Ascending aorta (tissue), 2 donors: ENCODE measurements at regions not wholly inside any gene's neighbourhood (a gene's known extent, or its start where the extent isn't known, plus 50 kb on each side); places are given as distances from the start of the nearest gene placed in this dataset.

Experiments used
- DNase-seq, 2 donors: peaks; one replicate each; pipeline ENCODE4 v3.0.0-alpha.2; 2019; ENCODE audit warnings: low spot score in 2 of 2
- H3K27ac ChIP-seq, 2 donors: fragments of 200-600 bp; sonication (generic); one replicate each; pipeline ENCODE4 v1.5.1; 2016 to 2017; ENCODE audit warnings: mild to moderate bottlenecking in 1 of 2
- H3K27me3 ChIP-seq: fragments of 200-600 bp; sonication (generic); one replicate; pipeline ENCODE4 v1.5.1; 2017
- H3K36me3 ChIP-seq, 2 donors: fragments of 200-600 bp; sonication (generic); one replicate each; pipeline ENCODE4 v1.5.1; 2016
- H3K4me1 ChIP-seq, 2 donors: fragments of 200-600 bp; sonication (generic); one replicate each; pipeline ENCODE4 v1.5.1; 2016 to 2017; ENCODE audit warnings: mild to moderate bottlenecking in 1 of 2
- H3K4me3 ChIP-seq, 2 donors: fragments of 200-600 bp; sonication (generic); one replicate each; pipeline ENCODE4 v1.5.1; 2016 to 2017; ENCODE audit warnings: mild to moderate bottlenecking in 1 of 2
- H3K9me3 ChIP-seq, 2 donors: fragments of 200-600 bp; sonication (generic); one replicate each; pipeline ENCODE4 v1.5.1; 2016
- intact Hi-C: fragments of 100-400 bp; cut with DNase I; formaldehyde crosslinking; loops from one replicate; pipeline ENCODE4 v1.15.1; 2023
- TF ChIP-seq, protein P1 (sequence below), 3 experiments: fragments of 200-600 bp in 2 of 3; fragments of 450-650 bp in 1 of 3; sonication (generic) in 2 of 3; IDR thresholded peaks; one replicate each; pipeline ENCODE4 v1.5.1; 2016 to 2019; ENCODE audit warnings: antibody characterized with exemption in 3 of 3, mild to moderate bottlenecking in 1 of 3, moderate library complexity in 1 of 3

DNA sequence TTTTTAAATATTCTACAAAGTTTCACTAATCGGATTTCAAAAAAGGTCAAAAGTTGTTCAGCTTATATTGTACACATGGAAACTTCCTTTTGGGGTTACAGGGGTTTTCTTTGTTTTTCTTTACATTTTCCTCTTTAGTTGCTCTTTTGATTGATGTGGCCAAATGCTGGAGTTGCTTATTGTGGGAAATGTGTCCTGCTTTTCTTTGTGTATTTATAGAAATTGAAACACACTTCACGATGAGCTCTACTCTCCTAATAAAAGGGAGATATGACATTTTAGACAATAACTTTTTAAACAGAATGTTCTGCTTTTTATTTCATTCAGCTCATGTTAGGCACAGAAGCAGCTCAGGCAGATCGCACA lies 50.7 kb upstream of the SPRY1 start:
- no peaks in the 10 kb centered on the region for H3K27me3 ChIP-seq
- H3K27ac ChIP-seq: no peak overlapping the region
- TF ChIP-seq, protein P1, sequence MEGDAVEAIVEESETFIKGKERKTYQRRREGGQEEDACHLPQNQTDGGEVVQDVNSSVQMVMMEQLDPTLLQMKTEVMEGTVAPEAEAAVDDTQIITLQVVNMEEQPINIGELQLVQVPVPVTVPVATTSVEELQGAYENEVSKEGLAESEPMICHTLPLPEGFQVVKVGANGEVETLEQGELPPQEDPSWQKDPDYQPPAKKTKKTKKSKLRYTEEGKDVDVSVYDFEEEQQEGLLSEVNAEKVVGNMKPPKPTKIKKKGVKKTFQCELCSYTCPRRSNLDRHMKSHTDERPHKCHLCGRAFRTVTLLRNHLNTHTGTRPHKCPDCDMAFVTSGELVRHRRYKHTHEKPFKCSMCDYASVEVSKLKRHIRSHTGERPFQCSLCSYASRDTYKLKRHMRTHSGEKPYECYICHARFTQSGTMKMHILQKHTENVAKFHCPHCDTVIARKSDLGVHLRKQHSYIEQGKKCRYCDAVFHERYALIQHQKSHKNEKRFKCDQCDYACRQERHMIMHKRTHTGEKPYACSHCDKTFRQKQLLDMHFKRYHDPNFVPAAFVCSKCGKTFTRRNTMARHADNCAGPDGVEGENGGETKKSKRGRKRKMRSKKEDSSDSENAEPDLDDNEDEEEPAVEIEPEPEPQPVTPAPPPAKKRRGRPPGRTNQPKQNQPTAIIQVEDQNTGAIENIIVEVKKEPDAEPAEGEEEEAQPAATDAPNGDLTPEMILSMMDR (IDR thresholded peaks at IDR 0.05): no peak
- intact Hi-C loops: no loop called here
- DNase-seq: no peak
- H3K36me3 ChIP-seq: no peaks in the 10 kb centered on the region
- H3K4me1 ChIP-seq: no peaks in the 10 kb centered on the region
- H3K4me3 ChIP-seq: no peak overlapping the region
- H3K9me3 ChIP-seq: no peaks in the 10 kb centered on the region

DNA sequence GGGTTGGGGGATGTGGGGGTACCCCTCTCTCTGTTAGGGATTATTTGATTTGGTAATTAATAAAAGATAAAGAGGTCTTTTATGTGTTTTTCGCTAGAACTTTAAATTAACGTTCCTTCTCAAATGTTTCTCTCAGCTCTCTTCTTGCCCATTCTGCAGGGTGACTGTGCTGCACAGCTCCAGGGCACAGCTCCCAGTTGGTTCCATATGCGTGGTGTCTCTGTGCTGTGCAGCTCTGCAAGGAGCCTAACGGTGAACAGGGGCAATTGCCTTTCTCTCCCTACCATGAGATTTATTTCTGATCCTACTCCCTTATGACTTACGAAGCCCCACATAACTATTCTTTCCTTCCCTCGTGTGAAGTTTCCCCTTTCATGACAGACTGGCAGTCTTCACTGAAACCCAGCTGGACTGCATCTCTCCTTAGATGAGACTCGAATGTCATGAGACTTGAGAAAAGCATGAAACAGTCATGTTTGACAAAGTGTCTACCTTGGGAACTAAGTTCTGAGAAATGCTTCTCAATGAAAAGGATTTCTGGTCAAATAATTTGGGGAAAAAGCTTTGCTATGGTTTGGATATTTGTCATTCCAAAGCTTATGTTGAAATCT lies 50.2 kb upstream of the SPRY1 start:
- intact Hi-C loops: no loop called here
- no peaks in the 10 kb centered on the region for H3K4me1 ChIP-seq
- H3K36me3 ChIP-seq: no peaks in the 10 kb centered on the region
- no peaks in the 10 kb centered on the region for H3K27me3 ChIP-seq
- H3K4me3 ChIP-seq: no peak overlapping the region
- no peak overlapping the region for H3K27ac ChIP-seq
- TF ChIP-seq, protein P1 (IDR thresholded peaks at IDR 0.05): no peak
- no peaks in the 10 kb centered on the region for H3K9me3 ChIP-seq
- no peak for DNase-seq
